SK-N-SH treated with all-trans-retinoic acid at 6 μM for 48 hours (cell line): ENCODE measurements at regions not wholly inside any gene's neighbourhood (a gene's known extent, or its start where the extent isn't known, plus 50 kb on each side); places are given as distances from the start of the nearest gene placed in this dataset.
A peak's percentile ranks its signal among the peaks of the same experiment; 100 is the strongest.

Experiments used
- ATAC-seq: fragments of 200-7000 bp; cut with Tn5 transposase; 3 replicates; pipeline ENCODE4 v1.9.1; 2020; ENCODE audit warnings: mild to moderate bottlenecking, moderate library complexity
- ARNTL ChIP-seq: fragments of 450-650 bp; formaldehyde crosslinking; IDR thresholded peaks from 2 replicates; pipeline ENCODE4 v1.5.0; 2020; ENCODE audit warnings: low read depth, mild to moderate bottlenecking, moderate library complexity, borderline replicate concordance
- BACH2 ChIP-seq: fragments of 250-450 bp; sonication (Bioruptor Pico); IDR thresholded peaks from 2 replicates; pipeline ENCODE4 v1.9.0; 2021; ENCODE audit warnings: mild to moderate bottlenecking, borderline replicate concordance
- CREB5 ChIP-seq: fragments of 250-450 bp; sonication (Bioruptor Pico); IDR thresholded peaks from 2 replicates; pipeline ENCODE4 v1.5.1; 2020; ENCODE audit warnings: low read depth, mild to moderate bottlenecking, moderate library complexity
- CSDC2 ChIP-seq: fragments of 250-450 bp; sonication (Bioruptor Pico); IDR thresholded peaks from 2 replicates; pipeline ENCODE4 v1.5.0; 2020; ENCODE audit warnings: mild to moderate bottlenecking, moderate library complexity
- ESRRG ChIP-seq: fragments of 250-450 bp; sonication (Bioruptor Pico); IDR thresholded peaks from 2 replicates; pipeline ENCODE4 v1.6.1; 2021; ENCODE audit warnings: mild to moderate bottlenecking
- GLIS3 ChIP-seq: fragments of 250-450 bp; sonication (Bioruptor Pico); IDR thresholded peaks from 2 replicates; pipeline ENCODE4 v1.5.0; 2020; ENCODE audit warnings: mild to moderate bottlenecking, moderate library complexity
- ISL1 ChIP-seq: fragments of 250-450 bp; sonication (Bioruptor Pico); IDR thresholded peaks from 2 replicates; pipeline ENCODE4 v2.1.2; 2022; ENCODE audit warnings: mild to moderate bottlenecking, moderate library complexity
- OSR1 ChIP-seq: fragments of 250-450 bp; sonication (Bioruptor Pico); IDR thresholded peaks from 2 replicates; pipeline ENCODE4 v1.8.0; 2022; ENCODE audit warnings: moderate library complexity, mild to moderate bottlenecking, inconsistent platforms
- PPARA ChIP-seq: fragments of 250-450 bp; sonication (Bioruptor Pico); IDR thresholded peaks from 2 replicates; pipeline ENCODE4 v1.5.0; 2020; ENCODE audit warnings: mild to moderate bottlenecking, borderline replicate concordance
- RARB ChIP-seq: fragments of 250-450 bp; sonication (Bioruptor Pico); IDR thresholded peaks from 2 replicates; pipeline ENCODE4 v1.8.0; 2021; ENCODE audit warnings: mild to moderate bottlenecking, moderate library complexity
- SNAI2 ChIP-seq: fragments of 250-450 bp; sonication (Bioruptor Pico); IDR thresholded peaks from 2 replicates; pipeline ENCODE4 v1.5.0; 2020; ENCODE audit warnings: mild to moderate bottlenecking, moderate library complexity
- TCF4 ChIP-seq: fragments of 250-450 bp; sonication (Bioruptor Pico); IDR thresholded peaks from 2 replicates; pipeline ENCODE4 v1.8.0; 2021; ENCODE audit warnings: mild to moderate bottlenecking, moderate library complexity, borderline replicate concordance
- TOX ChIP-seq: fragments of 250-450 bp; sonication (Bioruptor Pico); IDR thresholded peaks from 2 replicates; pipeline ENCODE4 v1.8.0; 2021; ENCODE audit warnings: mild to moderate bottlenecking, moderate library complexity, borderline replicate concordance
- ZC3H10 ChIP-seq: fragments of 250-450 bp; sonication (Bioruptor Pico); IDR thresholded peaks from 2 replicates; pipeline ENCODE4 v1.5.1; 2021; ENCODE audit warnings: mild to moderate bottlenecking, moderate library complexity
- ZFP3 ChIP-seq: fragments of 250-450 bp; sonication (Bioruptor Pico); IDR thresholded peaks from 2 replicates; pipeline ENCODE4 v1.5.0; 2020; ENCODE audit warnings: mild to moderate bottlenecking, moderate library complexity
- ZFP30 ChIP-seq: fragments of 450-650 bp; formaldehyde crosslinking; IDR thresholded peaks from 2 replicates; pipeline ENCODE4 v1.5.0; 2022; ENCODE audit warnings: mild to moderate bottlenecking, moderate library complexity
- ZNF565 ChIP-seq: fragments of 450-650 bp; formaldehyde crosslinking; conservative IDR thresholded peaks from 2 replicates; pipeline ENCODE4 v1.5.0; 2020; ENCODE audit warnings: low read depth, mild to moderate bottlenecking, moderate library complexity
- ZNF70 ChIP-seq: fragments of 450-650 bp; formaldehyde crosslinking; IDR thresholded peaks from 2 replicates; pipeline ENCODE4 v1.5.0; 2020; ENCODE audit warnings: mild to moderate bottlenecking, moderate library complexity
- ZNF8 ChIP-seq: fragments of 450-650 bp; formaldehyde crosslinking; IDR thresholded peaks from 2 replicates; pipeline ENCODE4 v1.5.0; 2020; ENCODE audit warnings: mild to moderate bottlenecking, moderate library complexity
- TF ChIP-seq, protein P1 (sequence below): fragments of 250-450 bp; sonication (Bioruptor Pico); IDR thresholded peaks from 2 replicates; pipeline ENCODE4 v1.5.0; 2020; ENCODE audit warnings: mild to moderate bottlenecking, moderate library complexity
- TF ChIP-seq, protein P2 (sequence below): fragments of 250-450 bp; sonication (Bioruptor Pico); IDR thresholded peaks from 2 replicates; pipeline ENCODE4 v1.5.1; 2021; ENCODE audit warnings: mild to moderate bottlenecking, moderate library complexity
- TF ChIP-seq, protein P3 (sequence below): fragments of 250-450 bp; sonication (Bioruptor Pico); IDR thresholded peaks from 2 replicates; pipeline ENCODE4 v1.8.0; 2020; ENCODE audit warnings: mild to moderate bottlenecking, moderate library complexity, borderline replicate concordance

DNA sequence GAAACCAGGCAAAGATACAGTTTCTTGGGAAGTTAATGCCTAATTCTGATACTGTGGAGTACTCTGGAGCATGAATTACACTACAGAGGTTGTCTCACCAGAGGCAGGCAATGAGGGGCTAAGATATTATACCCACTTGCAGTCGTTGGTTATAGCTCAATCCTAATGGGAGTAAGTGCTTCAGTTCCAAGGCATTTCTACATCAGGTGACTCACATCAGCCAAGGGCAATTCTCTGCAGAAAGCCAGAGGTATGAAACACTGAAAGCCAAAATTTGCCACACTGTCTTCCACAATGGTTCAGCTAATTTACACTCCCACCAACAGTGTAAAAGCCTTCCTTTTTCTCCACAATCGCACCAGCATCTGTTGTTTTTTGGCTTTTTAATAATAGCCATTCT lies 174.0 kb upstream of the IL15 start:
- no peak for ATAC-seq

DNA sequence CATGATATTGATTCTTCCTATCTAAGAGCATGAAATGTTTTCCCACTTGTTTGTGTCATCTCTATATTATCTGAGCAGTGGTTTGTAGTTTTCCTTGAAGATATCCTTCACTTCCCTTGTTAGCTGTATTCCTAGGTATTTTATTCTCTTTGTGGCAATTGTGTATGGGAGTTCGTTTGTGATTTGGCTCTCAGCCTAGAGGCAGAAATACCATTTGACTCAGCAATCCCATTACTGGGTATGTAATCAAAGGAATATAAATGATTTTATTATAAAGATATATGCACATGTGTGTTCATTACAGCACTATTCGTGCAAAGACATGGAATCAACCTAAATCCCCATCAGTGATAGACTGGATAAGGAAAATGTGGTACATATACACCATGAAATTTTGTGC lies 172.7 kb upstream of the IL15 start:
- ATAC-seq = peak; percentile 2; the same call in 2 of the 3 replicates
- TF ChIP-seq, protein P1, sequence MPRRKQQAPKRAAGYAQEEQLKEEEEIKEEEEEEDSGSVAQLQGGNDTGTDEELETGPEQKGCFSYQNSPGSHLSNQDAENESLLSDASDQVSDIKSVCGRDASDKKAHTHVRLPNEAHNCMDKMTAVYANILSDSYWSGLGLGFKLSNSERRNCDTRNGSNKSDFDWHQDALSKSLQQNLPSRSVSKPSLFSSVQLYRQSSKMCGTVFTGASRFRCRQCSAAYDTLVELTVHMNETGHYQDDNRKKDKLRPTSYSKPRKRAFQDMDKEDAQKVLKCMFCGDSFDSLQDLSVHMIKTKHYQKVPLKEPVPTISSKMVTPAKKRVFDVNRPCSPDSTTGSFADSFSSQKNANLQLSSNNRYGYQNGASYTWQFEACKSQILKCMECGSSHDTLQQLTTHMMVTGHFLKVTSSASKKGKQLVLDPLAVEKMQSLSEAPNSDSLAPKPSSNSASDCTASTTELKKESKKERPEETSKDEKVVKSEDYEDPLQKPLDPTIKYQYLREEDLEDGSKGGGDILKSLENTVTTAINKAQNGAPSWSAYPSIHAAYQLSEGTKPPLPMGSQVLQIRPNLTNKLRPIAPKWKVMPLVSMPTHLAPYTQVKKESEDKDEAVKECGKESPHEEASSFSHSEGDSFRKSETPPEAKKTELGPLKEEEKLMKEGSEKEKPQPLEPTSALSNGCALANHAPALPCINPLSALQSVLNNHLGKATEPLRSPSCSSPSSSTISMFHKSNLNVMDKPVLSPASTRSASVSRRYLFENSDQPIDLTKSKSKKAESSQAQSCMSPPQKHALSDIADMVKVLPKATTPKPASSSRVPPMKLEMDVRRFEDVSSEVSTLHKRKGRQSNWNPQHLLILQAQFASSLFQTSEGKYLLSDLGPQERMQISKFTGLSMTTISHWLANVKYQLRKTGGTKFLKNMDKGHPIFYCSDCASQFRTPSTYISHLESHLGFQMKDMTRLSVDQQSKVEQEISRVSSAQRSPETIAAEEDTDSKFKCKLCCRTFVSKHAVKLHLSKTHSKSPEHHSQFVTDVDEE (CRISPR knock-in tag) = no peak
- no peak for TF ChIP-seq ZNF565 (CRISPR knock-in tag)
- no peak for TF ChIP-seq SNAI2 (CRISPR knock-in tag)
- no peak for TF ChIP-seq CSDC2 (CRISPR knock-in tag)
- no peak for TF ChIP-seq ARNTL
- no peak for TF ChIP-seq OSR1 (CRISPR knock-in tag)
- no peak for TF ChIP-seq TCF4 (CRISPR knock-in tag)
- no peak for TF ChIP-seq RARB
- TF ChIP-seq GLIS3 (CRISPR knock-in tag) = no peak
- no peak for TF ChIP-seq BACH2
- TF ChIP-seq ZNF8 (CRISPR knock-in tag) = no peak
- no peak for TF ChIP-seq ZFP3 (CRISPR knock-in tag)
- no peak for TF ChIP-seq ZNF70
- no peak for TF ChIP-seq PPARA (CRISPR knock-in tag)
- TF ChIP-seq, protein P2, sequence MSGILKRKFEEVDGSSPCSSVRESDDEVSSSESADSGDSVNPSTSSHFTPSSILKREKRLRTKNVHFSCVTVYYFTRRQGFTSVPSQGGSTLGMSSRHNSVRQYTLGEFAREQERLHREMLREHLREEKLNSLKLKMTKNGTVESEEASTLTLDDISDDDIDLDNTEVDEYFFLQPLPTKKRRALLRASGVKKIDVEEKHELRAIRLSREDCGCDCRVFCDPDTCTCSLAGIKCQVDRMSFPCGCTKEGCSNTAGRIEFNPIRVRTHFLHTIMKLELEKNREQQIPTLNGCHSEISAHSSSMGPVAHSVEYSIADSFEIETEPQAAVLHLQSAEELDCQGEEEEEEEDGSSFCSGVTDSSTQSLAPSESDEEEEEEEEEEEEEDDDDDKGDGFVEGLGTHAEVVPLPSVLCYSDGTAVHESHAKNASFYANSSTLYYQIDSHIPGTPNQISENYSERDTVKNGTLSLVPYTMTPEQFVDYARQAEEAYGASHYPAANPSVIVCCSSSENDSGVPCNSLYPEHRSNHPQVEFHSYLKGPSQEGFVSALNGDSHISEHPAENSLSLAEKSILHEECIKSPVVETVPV (CRISPR knock-in tag) = no peak
- TF ChIP-seq ZC3H10 (CRISPR knock-in tag) = no peak
- TF ChIP-seq ISL1 = no peak

More for the DNA sequence above, 174.0 kb upstream of the IL15 start:
- TF ChIP-seq ISL1 (no peak), BACH2 (no peak), CSDC2 (CRISPR knock-in tag) (no peak), ZC3H10 (CRISPR knock-in tag) (no peak), ZNF8 (CRISPR knock-in tag) (no peak), ARNTL (no peak), PPARA (CRISPR knock-in tag) (no peak), TOX (CRISPR knock-in tag) (no peak), ZFP3 (CRISPR knock-in tag) (no peak)

- peak; percentile 79 for ATAC-seq
- no peak for TF ChIP-seq ZNF70
- no peak for TF ChIP-seq TOX (CRISPR knock-in tag)
- TF ChIP-seq ZC3H10 (CRISPR knock-in tag) = peak; percentile 30; the same call in 1 of the 2 replicates
- no peak for TF ChIP-seq ZFP30 (CRISPR knock-in tag)
- TF ChIP-seq RARB = no peak
- no peak for TF ChIP-seq ARNTL
- TF ChIP-seq, protein P3, sequence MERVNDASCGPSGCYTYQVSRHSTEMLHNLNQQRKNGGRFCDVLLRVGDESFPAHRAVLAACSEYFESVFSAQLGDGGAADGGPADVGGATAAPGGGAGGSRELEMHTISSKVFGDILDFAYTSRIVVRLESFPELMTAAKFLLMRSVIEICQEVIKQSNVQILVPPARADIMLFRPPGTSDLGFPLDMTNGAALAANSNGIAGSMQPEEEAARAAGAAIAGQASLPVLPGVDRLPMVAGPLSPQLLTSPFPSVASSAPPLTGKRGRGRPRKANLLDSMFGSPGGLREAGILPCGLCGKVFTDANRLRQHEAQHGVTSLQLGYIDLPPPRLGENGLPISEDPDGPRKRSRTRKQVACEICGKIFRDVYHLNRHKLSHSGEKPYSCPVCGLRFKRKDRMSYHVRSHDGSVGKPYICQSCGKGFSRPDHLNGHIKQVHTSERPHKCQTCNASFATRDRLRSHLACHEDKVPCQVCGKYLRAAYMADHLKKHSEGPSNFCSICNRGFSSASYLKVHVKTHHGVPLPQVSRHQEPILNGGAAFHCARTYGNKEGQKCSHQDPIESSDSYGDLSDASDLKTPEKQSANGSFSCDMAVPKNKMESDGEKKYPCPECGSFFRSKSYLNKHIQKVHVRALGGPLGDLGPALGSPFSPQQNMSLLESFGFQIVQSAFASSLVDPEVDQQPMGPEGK (CRISPR knock-in tag) = no peak; the same call in 1 of the 2 replicates
- TF ChIP-seq ZFP3 (CRISPR knock-in tag) = no peak
- TF ChIP-seq ESRRG (CRISPR knock-in tag) = no peak
- no peak for TF ChIP-seq PPARA (CRISPR knock-in tag)
- TF ChIP-seq OSR1 (CRISPR knock-in tag) = no peak
- no peak for TF ChIP-seq GLIS3 (CRISPR knock-in tag)
- TF ChIP-seq CREB5 = no peak
- no peak for TF ChIP-seq ZNF565 (CRISPR knock-in tag)
- TF ChIP-seq, protein P2 (CRISPR knock-in tag) = 0 out of 2 replicates have a peak, but pooled peaks have one; percentile 68
- no peak for TF ChIP-seq BACH2
- peak; percentile 55; the same call in 1 of the 2 replicates for TF ChIP-seq TCF4 (CRISPR knock-in tag)
- peak; percentile 94 for TF ChIP-seq ISL1
- TF ChIP-seq, protein P1 (CRISPR knock-in tag) = no peak
- no peak for TF ChIP-seq ZNF8 (CRISPR knock-in tag)
- TF ChIP-seq CSDC2 (CRISPR knock-in tag) = no peak
These were observed 172.0 kb upstream of the IL15 start for GRCh38 chr4:141464366-141464765.
